Neural cell (in vitro differentiated cells): ENCODE measurements at regions not wholly inside any gene's neighbourhood (a gene's known extent, or its start where the extent isn't known, plus 50 kb on each side); places are given as distances from the start of the nearest gene placed in this dataset.

ENCODE experiments used
- H2AFZ ChIP-seq: fragments of 200-600, 300-800 bp; sonication (generic), shearing (Covaris generic); 2 replicates; pipeline ENCODE4 v1.6.0; 2014; ENCODE audit warnings: low read depth, mild to moderate bottlenecking, antibody characterized with exemption, low read length, moderate library complexity
- H3F3A ChIP-seq: fragments of 200-600 bp; shearing (Covaris generic); 2 replicates; pipeline ENCODE4 v1.6.1; 2016; ENCODE audit warnings: mild to moderate bottlenecking, moderate library complexity, mixed read lengths, antibody characterized with exemption, low read length; ENCODE audit not compliant: insufficient read depth, poor library complexity, severe bottlenecking
- H3K27ac ChIP-seq: fragments of 200-600, 300-800 bp; sonication (generic), shearing (Covaris generic); 2 replicates; pipeline ENCODE4 v1.5.1; 2014; ENCODE audit warnings: mild to moderate bottlenecking, low read length, moderate library complexity
- H3K27me3 ChIP-seq: fragments of 300-800, 200-600 bp; sonication (generic), shearing (Covaris generic); 2 replicates; pipeline ENCODE4 v1.6.0; 2014; ENCODE audit warnings: mild to moderate bottlenecking, low read depth, low read length, moderate library complexity; ENCODE audit not compliant: insufficient read depth
- H3K36me3 ChIP-seq: fragments of 300-800, 200-600 bp; sonication (generic), shearing (Covaris generic); 2 replicates; pipeline ENCODE4 v1.5.1; 2014; ENCODE audit warnings: mild to moderate bottlenecking, antibody characterized with exemption, low read length, moderate library complexity; ENCODE audit not compliant: insufficient read depth
- H3K4me2 ChIP-seq: fragments of 300-800, 200-600 bp; sonication (generic), shearing (Covaris generic); 2 replicates; pipeline ENCODE4 v1.6.0; 2014; ENCODE audit warnings: mild to moderate bottlenecking, low read length
- H3K4me3 ChIP-seq: fragments of 300-800, 200-600 bp; sonication (generic), shearing (Covaris generic); 2 replicates; pipeline ENCODE4 v1.5.1; 2014; ENCODE audit warnings: mild to moderate bottlenecking, low read length, moderate library complexity
- H3K79me2 ChIP-seq: fragments of 200-600 bp; shearing (Covaris generic); replicated peaks from 2 replicates; pipeline ENCODE4 v1.6.0; 2014; ENCODE audit warnings: mild to moderate bottlenecking, low read length, moderate library complexity; ENCODE audit not compliant: insufficient read depth
- H3K9ac ChIP-seq: fragments of 300-800, 200-600 bp; sonication (generic), shearing (Covaris generic); 2 replicates; pipeline ENCODE4 v1.6.1; 2016; ENCODE audit warnings: mild to moderate bottlenecking, low read length, mixed read lengths
- H3K9me2 ChIP-seq: fragments of 200-600 bp; shearing (Covaris generic); 2 replicates; pipeline ENCODE4 v1.6.1; 2016; ENCODE audit warnings: mild to moderate bottlenecking, low read length, mixed read lengths; ENCODE audit not compliant: insufficient read depth
- H3K9me3 ChIP-seq: fragments of 200-600, 300-800 bp; sonication (generic), shearing (Covaris generic); 2 replicates; pipeline ENCODE4 v1.6.1; 2016; ENCODE audit warnings: mild to moderate bottlenecking, mixed run types, low read length, moderate library complexity, mixed read lengths
- H4K20me1 ChIP-seq: fragments of 200-600 bp; shearing (Covaris generic); 2 replicates; pipeline ENCODE4 v1.6.1; 2016; ENCODE audit warnings: mild to moderate bottlenecking, mixed run types; ENCODE audit not compliant: insufficient read depth
- EP300 ChIP-seq: fragments of 450-650 bp; conservative IDR thresholded peaks from 2 replicates; pipeline ENCODE4 v1.6.1; 2014; ENCODE audit warnings: antibody characterized with exemption, mild to moderate bottlenecking, moderate library complexity; ENCODE audit not compliant: poor library complexity, severe bottlenecking
- EZH2 ChIP-seq: fragments of 200-600, 300-800 bp; shearing (Covaris generic), sonication (generic); IDR thresholded peaks from 2 replicates; pipeline ENCODE4 v1.6.1; 2014; ENCODE audit warnings: antibody characterized with exemption, low read length, borderline replicate concordance, mild to moderate bottlenecking; ENCODE audit not compliant: insufficient read depth, poor library complexity, severe bottlenecking
- MXI1 ChIP-seq: fragments of 450-650 bp; conservative IDR thresholded peaks from 2 replicates; pipeline ENCODE4 v1.6.1; 2014; ENCODE audit warnings: antibody characterized with exemption, mild to moderate bottlenecking; ENCODE audit not compliant: poor library complexity, severe bottlenecking
- POLR2AphosphoS5 ChIP-seq: IDR thresholded peaks from 2 replicates; pipeline ENCODE4 v1.6.1; 2012
- RAD21 ChIP-seq: fragments of 450-650 bp; conservative IDR thresholded peaks from 2 replicates; pipeline ENCODE4 v1.6.1; 2014; ENCODE audit warnings: antibody characterized with exemption, mild to moderate bottlenecking, moderate library complexity
- SMC3 ChIP-seq: fragments of 450-650 bp; conservative IDR thresholded peaks from 2 replicates; pipeline ENCODE4 v1.6.1; 2014; ENCODE audit warnings: antibody characterized with exemption, mild to moderate bottlenecking, moderate library complexity; ENCODE audit not compliant: poor library complexity
- TAF1 ChIP-seq: IDR thresholded peaks from 2 replicates; pipeline ENCODE4 v1.6.1; 2012; ENCODE audit warnings: low read depth
- TF ChIP-seq, protein P1 (sequence below): fragments of 450-650 bp; IDR thresholded peaks from 2 replicates; pipeline ENCODE4 v1.5.1; 2014; ENCODE audit warnings: antibody characterized with exemption, mild to moderate bottlenecking, moderate library complexity; ENCODE audit not compliant: poor library complexity, severe bottlenecking
- TF ChIP-seq, protein P2 (sequence below): IDR thresholded peaks from 2 replicates; pipeline ENCODE4 v1.6.1; 2012; ENCODE audit warnings: borderline replicate concordance

DNA sequence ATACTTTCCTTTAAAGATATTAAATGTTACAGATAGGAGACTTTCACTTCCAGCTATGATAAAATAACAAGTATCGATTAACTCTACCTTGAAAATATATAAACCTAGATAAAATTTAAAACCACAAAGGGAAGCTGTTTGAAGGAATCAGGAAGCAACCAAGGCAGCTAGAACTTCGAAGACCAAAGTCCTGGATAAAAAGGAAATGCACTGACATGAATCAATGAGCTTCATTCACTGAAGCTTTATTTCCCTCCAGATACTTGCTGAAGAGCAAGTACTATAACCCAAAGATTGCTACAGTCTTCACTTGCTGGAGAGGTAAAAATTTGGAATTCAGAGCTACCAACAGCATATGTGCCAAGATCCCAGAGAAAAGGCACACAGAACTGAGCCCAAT, 144.1 kb downstream of the PIK3R1 start:
- TF ChIP-seq, protein P1, sequence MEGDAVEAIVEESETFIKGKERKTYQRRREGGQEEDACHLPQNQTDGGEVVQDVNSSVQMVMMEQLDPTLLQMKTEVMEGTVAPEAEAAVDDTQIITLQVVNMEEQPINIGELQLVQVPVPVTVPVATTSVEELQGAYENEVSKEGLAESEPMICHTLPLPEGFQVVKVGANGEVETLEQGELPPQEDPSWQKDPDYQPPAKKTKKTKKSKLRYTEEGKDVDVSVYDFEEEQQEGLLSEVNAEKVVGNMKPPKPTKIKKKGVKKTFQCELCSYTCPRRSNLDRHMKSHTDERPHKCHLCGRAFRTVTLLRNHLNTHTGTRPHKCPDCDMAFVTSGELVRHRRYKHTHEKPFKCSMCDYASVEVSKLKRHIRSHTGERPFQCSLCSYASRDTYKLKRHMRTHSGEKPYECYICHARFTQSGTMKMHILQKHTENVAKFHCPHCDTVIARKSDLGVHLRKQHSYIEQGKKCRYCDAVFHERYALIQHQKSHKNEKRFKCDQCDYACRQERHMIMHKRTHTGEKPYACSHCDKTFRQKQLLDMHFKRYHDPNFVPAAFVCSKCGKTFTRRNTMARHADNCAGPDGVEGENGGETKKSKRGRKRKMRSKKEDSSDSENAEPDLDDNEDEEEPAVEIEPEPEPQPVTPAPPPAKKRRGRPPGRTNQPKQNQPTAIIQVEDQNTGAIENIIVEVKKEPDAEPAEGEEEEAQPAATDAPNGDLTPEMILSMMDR = no peak
- TF ChIP-seq EZH2 (no peak), POLR2AphosphoS5 (no peak), SMC3 (no peak), RAD21 (no peak), MXI1 (no peak), TAF1 (no peak), EP300 (no peak)
- TF ChIP-seq, protein P2, sequence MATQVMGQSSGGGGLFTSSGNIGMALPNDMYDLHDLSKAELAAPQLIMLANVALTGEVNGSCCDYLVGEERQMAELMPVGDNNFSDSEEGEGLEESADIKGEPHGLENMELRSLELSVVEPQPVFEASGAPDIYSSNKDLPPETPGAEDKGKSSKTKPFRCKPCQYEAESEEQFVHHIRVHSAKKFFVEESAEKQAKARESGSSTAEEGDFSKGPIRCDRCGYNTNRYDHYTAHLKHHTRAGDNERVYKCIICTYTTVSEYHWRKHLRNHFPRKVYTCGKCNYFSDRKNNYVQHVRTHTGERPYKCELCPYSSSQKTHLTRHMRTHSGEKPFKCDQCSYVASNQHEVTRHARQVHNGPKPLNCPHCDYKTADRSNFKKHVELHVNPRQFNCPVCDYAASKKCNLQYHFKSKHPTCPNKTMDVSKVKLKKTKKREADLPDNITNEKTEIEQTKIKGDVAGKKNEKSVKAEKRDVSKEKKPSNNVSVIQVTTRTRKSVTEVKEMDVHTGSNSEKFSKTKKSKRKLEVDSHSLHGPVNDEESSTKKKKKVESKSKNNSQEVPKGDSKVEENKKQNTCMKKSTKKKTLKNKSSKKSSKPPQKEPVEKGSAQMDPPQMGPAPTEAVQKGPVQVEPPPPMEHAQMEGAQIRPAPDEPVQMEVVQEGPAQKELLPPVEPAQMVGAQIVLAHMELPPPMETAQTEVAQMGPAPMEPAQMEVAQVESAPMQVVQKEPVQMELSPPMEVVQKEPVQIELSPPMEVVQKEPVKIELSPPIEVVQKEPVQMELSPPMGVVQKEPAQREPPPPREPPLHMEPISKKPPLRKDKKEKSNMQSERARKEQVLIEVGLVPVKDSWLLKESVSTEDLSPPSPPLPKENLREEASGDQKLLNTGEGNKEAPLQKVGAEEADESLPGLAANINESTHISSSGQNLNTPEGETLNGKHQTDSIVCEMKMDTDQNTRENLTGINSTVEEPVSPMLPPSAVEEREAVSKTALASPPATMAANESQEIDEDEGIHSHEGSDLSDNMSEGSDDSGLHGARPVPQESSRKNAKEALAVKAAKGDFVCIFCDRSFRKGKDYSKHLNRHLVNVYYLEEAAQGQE = no peak
- Histone ChIP-seq H3F3A (no peaks in the 10 kb centered on the region), H3K9me2 (no peaks in the 10 kb centered on the region), H3K9ac (no peak overlapping the region), H3K27ac (no peak overlapping the region), H3K27me3 (no peaks in the 10 kb centered on the region), H3K36me3 (no peaks in the 10 kb centered on the region), H2AFZ (no peak overlapping the region), H3K4me2 (no peak overlapping the region), H4K20me1 (no peaks in the 10 kb centered on the region), H3K4me3 (no peak overlapping the region), H3K79me2 (no peaks in the 10 kb centered on the region), H3K9me3 (no peaks in the 10 kb centered on the region)

DNA sequence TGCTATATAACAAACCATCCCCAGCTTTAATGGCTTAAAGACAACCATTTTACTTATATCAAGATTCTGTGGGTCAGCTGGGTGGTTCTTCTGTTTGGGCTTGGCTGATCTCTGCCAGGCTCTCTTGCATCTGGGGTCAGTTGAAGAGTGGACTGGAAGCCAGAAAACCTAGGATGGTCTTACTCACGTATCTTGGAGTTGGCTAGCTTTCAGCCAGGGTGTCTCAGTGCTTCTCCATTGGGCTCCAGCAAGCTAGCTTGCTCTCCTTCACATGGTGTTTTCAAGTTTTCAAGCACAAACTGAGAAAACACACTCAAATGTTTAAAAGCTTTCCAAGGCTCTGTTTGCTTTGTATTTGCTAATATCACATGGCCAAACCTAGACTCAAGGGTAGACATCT, 146.8 kb downstream of the PIK3R1 start:
- H3K27ac ChIP-seq = no peak overlapping the region
- no peak overlapping the region for H2AFZ ChIP-seq
- no peaks in the 10 kb centered on the region for H3K36me3 ChIP-seq
- no peaks in the 10 kb centered on the region for H3K27me3 ChIP-seq
- no peak overlapping the region for H3K4me3 ChIP-seq
- no peaks in the 10 kb centered on the region for H3K9me2 ChIP-seq
- H3K79me2 ChIP-seq = no peaks in the 10 kb centered on the region
- no peak overlapping the region for H3K9ac ChIP-seq
- no peaks in the 10 kb centered on the region for H4K20me1 ChIP-seq
- no peak overlapping the region for H3K4me2 ChIP-seq
- no peak for TF ChIP-seq SMC3
- no peak for TF ChIP-seq MXI1
- TF ChIP-seq, protein P1 = no peak
- TF ChIP-seq TAF1 = no peak
- TF ChIP-seq, protein P2 = no peak
- TF ChIP-seq EP300 = no peak
- no peaks in the 10 kb centered on the region for H3K9me3 ChIP-seq
- H3F3A ChIP-seq = no peaks in the 10 kb centered on the region
